Glutamatergic neuron (in vitro differentiated cells): ENCODE measurements at regions not wholly inside any gene's neighbourhood (a gene's known extent, or its start where the extent isn't known, plus 50 kb on each side); places are given as distances from the start of the nearest gene placed in this dataset.
"Not testable (repeated sequence)": the region's sequence is repeated elsewhere in the genome, so short reads cannot be mapped to it uniquely, and the experiment has no call there.

ENCODE experiments used
- DNase-seq: peaks from one replicate; pipeline ENCODE4 v3.0.0; 2022
- H3K27ac Mint-ChIP-seq: one replicate; pipeline ENCODE4 v1.8.0; 2020; ENCODE audit warnings: mild to moderate bottlenecking, mixed read lengths, inconsistent platforms; ENCODE audit not compliant: unreplicated experiment
- H3K27me3 Mint-ChIP-seq: one replicate; pipeline ENCODE4 v1.8.0; 2020; ENCODE audit warnings: mild to moderate bottlenecking, moderate library complexity, mixed read lengths, inconsistent platforms; ENCODE audit not compliant: unreplicated experiment
- H3K36me3 Mint-ChIP-seq: one replicate; pipeline ENCODE4 v1.8.0; 2020; ENCODE audit warnings: mild to moderate bottlenecking, mixed read lengths, inconsistent platforms; ENCODE audit not compliant: unreplicated experiment
- H3K4me1 Mint-ChIP-seq: one replicate; pipeline ENCODE4 v1.8.0; 2020; ENCODE audit warnings: mild to moderate bottlenecking, low read depth, mixed read lengths, inconsistent platforms; ENCODE audit not compliant: unreplicated experiment
- H3K4me3 Mint-ChIP-seq: one replicate; pipeline ENCODE4 v1.8.0; 2020; ENCODE audit warnings: mild to moderate bottlenecking, mixed read lengths, inconsistent platforms; ENCODE audit not compliant: unreplicated experiment
- H3K9me3 Mint-ChIP-seq: one replicate; pipeline ENCODE4 v1.8.0; 2020; ENCODE audit warnings: mild to moderate bottlenecking, moderate library complexity, mixed read lengths, inconsistent platforms; ENCODE audit not compliant: unreplicated experiment
- CTCF ChIP-seq: fragments of 200-600 bp; sonication (generic); IDR thresholded peaks from one replicate; pipeline ENCODE4 v1.5.0; 2021; ENCODE audit not compliant: partially characterized antibody, unreplicated experiment

- Mint-ChIP-seq H3K4me1 (peaks cover 14% of the 10 kb centered on the region), H3K27ac (no peak overlapping the region), H3K4me3 (no peak overlapping the region), H3K9me3 (peaks cover 4% of the 10 kb centered on the region), H3K27me3 (peaks cover 7% of the 10 kb centered on the region), H3K36me3 (no peaks in the 10 kb centered on the region)
- TF ChIP-seq CTCF: no peak
- no peak for DNase-seq
Observed at GRCh38 chr4:181830404-181831035, 412.7 kb upstream of the TENM3 start.

GRCh38 chr4:181834071-181834470, 409.1 kb upstream of the TENM3 start:
- Mint-ChIP-seq H3K4me1 (no peaks in the 10 kb centered on the region), H3K27me3 (peaks cover 5% of the 10 kb centered on the region), H3K36me3 (no peaks in the 10 kb centered on the region), H3K4me3 (no peak overlapping the region), H3K9me3 (no peaks in the 10 kb centered on the region), H3K27ac (no peak overlapping the region)
- TF ChIP-seq CTCF: no peak
- DNase-seq: no peak

GRCh38 chr4:181835348-181835747, 407.9 kb upstream of the TENM3 start:
- H3K4me1 Mint-ChIP-seq: no peaks in the 10 kb centered on the region
- no peak for TF ChIP-seq CTCF
- H3K36me3 Mint-ChIP-seq: no peaks in the 10 kb centered on the region
- DNase-seq: no peak
- H3K27me3 Mint-ChIP-seq: peaks cover 2% of the 10 kb centered on the region
- no peaks in the 10 kb centered on the region for H3K9me3 Mint-ChIP-seq
- H3K4me3 Mint-ChIP-seq: no peak overlapping the region
- H3K27ac Mint-ChIP-seq: no peak overlapping the region

- H3K27ac Mint-ChIP-seq: no peak overlapping the region
- H3K27me3 Mint-ChIP-seq: peaks cover 2% of the 10 kb centered on the region
- H3K36me3 Mint-ChIP-seq: no peaks in the 10 kb centered on the region
- no peaks in the 10 kb centered on the region for H3K4me1 Mint-ChIP-seq
- no peak overlapping the region for H3K4me3 Mint-ChIP-seq
- DNase-seq: no peak
- no peak for TF ChIP-seq CTCF
- H3K9me3 Mint-ChIP-seq: no peaks in the 10 kb centered on the region
Observed at GRCh38 chr4:181838253-181838652, 404.9 kb upstream of the TENM3 start.

GRCh38 chr4:181843797-181844196, 399.4 kb upstream of the TENM3 start:
- not testable (repeated sequence) for H3K27ac Mint-ChIP-seq, DNase-seq, H3K4me1 Mint-ChIP-seq, H3K9me3 Mint-ChIP-seq, H3K4me3 Mint-ChIP-seq, H3K36me3 Mint-ChIP-seq, H3K27me3 Mint-ChIP-seq
